ENCODE measurements at regions not wholly inside any gene's neighbourhood (a gene's known extent, or its start where the extent isn't known, plus 50 kb on each side); places are given as distances from the start of the nearest gene placed in this dataset.

GRCh38 chr5:37979559-37979958 is 139.7 kb upstream of the GDNF start:
- TF ChIP-seq CTCF (IDR thresholded peaks at IDR 0.05; ENCODE audit: insufficient read depth, low read depth, low read length), result no peak
- TF ChIP-seq EZH2 (IDR thresholded peaks at IDR 0.05; ENCODE audit: insufficient read depth, low read length), result no peak
